Chondrocyte (in vitro differentiated cells): ENCODE measurements at regions not wholly inside any gene's neighbourhood (a gene's known extent, or its start where the extent isn't known, plus 50 kb on each side); places are given as distances from the start of the nearest gene placed in this dataset.

Source experiments
- DNase-seq: peaks from one replicate; pipeline ENCODE4 v3.0.0; 2021; ENCODE audit warnings: mixed read lengths, low spot score
- H3K27ac Mint-ChIP-seq: one replicate; pipeline ENCODE4 v1.8.0; 2021; ENCODE audit warnings: mild to moderate bottlenecking, moderate library complexity, mixed read lengths; ENCODE audit not compliant: unreplicated experiment
- H3K27me3 Mint-ChIP-seq: 2 replicates; pipeline ENCODE4 v1.8.0; 2021; ENCODE audit warnings: low read depth, mixed read lengths
- H3K36me3 Mint-ChIP-seq: 2 replicates; pipeline ENCODE4 v1.8.0; 2021; ENCODE audit warnings: low read depth, mixed read lengths
- H3K4me1 Mint-ChIP-seq: 2 replicates; pipeline ENCODE4 v1.8.0; 2021; ENCODE audit warnings: low read depth, mild to moderate bottlenecking, mixed read lengths
- H3K4me3 Mint-ChIP-seq: one replicate; pipeline ENCODE4 v1.8.0; 2021; ENCODE audit warnings: mild to moderate bottlenecking, moderate library complexity, mixed read lengths; ENCODE audit not compliant: unreplicated experiment
- H3K9me3 Mint-ChIP-seq: 2 replicates; pipeline ENCODE4 v1.8.0; 2021; ENCODE audit warnings: low read depth, mixed read lengths
- CTCF ChIP-seq: fragments of 200-600 bp; sonication (generic); IDR thresholded peaks from 2 replicates; pipeline ENCODE4 v1.5.0; 2021; ENCODE audit warnings: antibody characterized with exemption, mild to moderate bottlenecking, moderate library complexity

- no peak for DNase-seq
- peaks cover 17% of the 10 kb centered on the region for H3K27me3 Mint-ChIP-seq
- TF ChIP-seq CTCF: no peak
- H3K36me3 Mint-ChIP-seq: no peaks in the 10 kb centered on the region
- no peaks in the 10 kb centered on the region for H3K9me3 Mint-ChIP-seq
- H3K4me3 Mint-ChIP-seq: no peak overlapping the region
- no peak overlapping the region for H3K27ac Mint-ChIP-seq
- H3K4me1 Mint-ChIP-seq: no peaks in the 10 kb centered on the region
These were observed 188.0 kb downstream of the SOX9 start for GRCh38 chr17:72308744-72309385.

- Mint-ChIP-seq H3K36me3 (no peaks in the 10 kb centered on the region), H3K9me3 (no peaks in the 10 kb centered on the region), H3K27ac (no peak overlapping the region), H3K4me3 (no peak overlapping the region), H3K4me1 (no peaks in the 10 kb centered on the region), H3K27me3 (peaks cover 17% of the 10 kb centered on the region)
- DNase-seq: no peak
- no peak for TF ChIP-seq CTCF
These were observed 190.2 kb downstream of the SOX9 start for GRCh38 chr17:72311004-72311403.

GRCh38 chr17:72315122-72315913, 194.5 kb downstream of the SOX9 start:
- no peak for TF ChIP-seq CTCF
- Mint-ChIP-seq H3K27me3 (peaks cover 7% of the 10 kb centered on the region), H3K4me3 (no peak overlapping the region), H3K4me1 (no peaks in the 10 kb centered on the region), H3K36me3 (no peaks in the 10 kb centered on the region), H3K27ac (no peak overlapping the region), H3K9me3 (peaks cover 1% of the 10 kb centered on the region)
- no peak for DNase-seq

GRCh38 chr17:72318131-72318530, 197.3 kb downstream of the SOX9 start:
- DNase-seq: no peak
- Mint-ChIP-seq H3K36me3 (peaks cover 2% of the 10 kb centered on the region), H3K4me3 (no peak overlapping the region), H3K27me3 (peaks cover 10% of the 10 kb centered on the region), H3K27ac (no peak overlapping the region), H3K4me1 (no peaks in the 10 kb centered on the region), H3K9me3 (peaks cover 9% of the 10 kb centered on the region)
- TF ChIP-seq CTCF: no peak

GRCh38 chr17:72321896-72322295, 201.1 kb downstream of the SOX9 start:
- Mint-ChIP-seq H3K27me3 (peaks cover 10% of the 10 kb centered on the region), H3K4me3 (no peak overlapping the region), H3K36me3 (peaks cover 2% of the 10 kb centered on the region), H3K4me1 (no peaks in the 10 kb centered on the region), H3K9me3 (peaks cover 21% of the 10 kb centered on the region), H3K27ac (no peak overlapping the region)
- no peak for DNase-seq
- no peak for TF ChIP-seq CTCF
